Fibroblast of skin of left quadriceps (primary cell): ENCODE measurements at regions not wholly inside any gene's neighbourhood (a gene's known extent, or its start where the extent isn't known, plus 50 kb on each side); places are given as distances from the start of the nearest gene placed in this dataset.

Experiments
- DNase-seq, 2 experiments: peaks; one replicate each; pipeline ENCODE4 v3.0.0-alpha.2; 2013; ENCODE audit warnings: low read depth in 2 of 2

GRCh38 chr17:79473111-79473875, 137.6 kb downstream of the RBFOX3 start:
- DNase-seq = no peak

- no peak for DNase-seq
Measured at GRCh38 chr17:79470754-79471153, 140.1 kb downstream of the RBFOX3 start.

- no peak for DNase-seq
Measured at GRCh38 chr17:79469646-79470045, 141.2 kb downstream of the RBFOX3 start.

GRCh38 chr17:79468183-79468944, 142.5 kb downstream of the RBFOX3 start:
- DNase-seq = no peak

- no peak for DNase-seq
Measured at GRCh38 chr17:79466562-79467350, 144.1 kb downstream of the RBFOX3 start.

GRCh38 chr17:79465681-79466025, 145.2 kb downstream of the RBFOX3 start:
- DNase-seq = no peak

- no peak for DNase-seq
Measured at GRCh38 chr17:79465011-79465680, 145.7 kb downstream of the RBFOX3 start.

- DNase-seq = no peak
Measured at GRCh38 chr17:79464318-79465010, 146.4 kb downstream of the RBFOX3 start.

- no peak for DNase-seq
Measured at GRCh38 chr17:79463421-79464317, 147.2 kb downstream of the RBFOX3 start.

- DNase-seq = peak; percentile 69 to 72
Measured at GRCh38 chr17:79461041-79461440, 149.8 kb downstream of the RBFOX3 start.

- no peak for DNase-seq
Measured at GRCh38 chr17:79459846-79460245, 151.0 kb downstream of the RBFOX3 start.

- DNase-seq = no peak
Measured at GRCh38 chr17:79459003-79459655, 151.7 kb downstream of the RBFOX3 start.

GRCh38 chr17:79458356-79458755, 152.5 kb downstream of the RBFOX3 start:
- no peak for DNase-seq

GRCh38 chr17:79457889-79458288, 153.0 kb downstream of the RBFOX3 start:
- DNase-seq = no peak

GRCh38 chr17:79457376-79457775, 153.5 kb downstream of the RBFOX3 start:
- DNase-seq = no peak

GRCh38 chr17:79455636-79456035, 155.2 kb downstream of the RBFOX3 start:
- no peak for DNase-seq

- DNase-seq = no peak
Measured at GRCh38 chr17:79454826-79455225, 156.0 kb downstream of the RBFOX3 start.

- DNase-seq = no peak
Measured at GRCh38 chr17:79453481-79453880, 157.4 kb downstream of the RBFOX3 start.

GRCh38 chr17:79452706-79453105, 158.1 kb downstream of the RBFOX3 start:
- DNase-seq = no peak

- DNase-seq = no peak
Measured at GRCh38 chr17:79451167-79451566, 159.7 kb downstream of the RBFOX3 start.
